Endothelial cell (in vitro differentiated cells): ENCODE measurements at regions not wholly inside any gene's neighbourhood (a gene's known extent, or its start where the extent isn't known, plus 50 kb on each side); places are given as distances from the start of the nearest gene placed in this dataset.

ENCODE experiments used
- DNase-seq: peaks from one replicate; pipeline ENCODE4 v3.0.0; 2021; ENCODE audit warnings: low spot score
- H3K27ac Mint-ChIP-seq: one replicate; pipeline ENCODE4 v1.8.0; 2021; ENCODE audit warnings: mixed read lengths, inconsistent platforms; ENCODE audit not compliant: unreplicated experiment
- H3K27me3 Mint-ChIP-seq: one replicate; pipeline ENCODE4 v1.8.0; 2021; ENCODE audit warnings: mild to moderate bottlenecking, moderate library complexity, mixed read lengths, inconsistent platforms; ENCODE audit not compliant: unreplicated experiment
- H3K36me3 Mint-ChIP-seq: one replicate; pipeline ENCODE4 v1.8.0; 2021; ENCODE audit warnings: mild to moderate bottlenecking, low read depth, mixed read lengths, inconsistent platforms; ENCODE audit not compliant: unreplicated experiment
- H3K4me1 Mint-ChIP-seq: one replicate; pipeline ENCODE4 v1.8.0; 2021; ENCODE audit warnings: mild to moderate bottlenecking, mixed read lengths, inconsistent platforms; ENCODE audit not compliant: unreplicated experiment
- H3K4me3 Mint-ChIP-seq: one replicate; pipeline ENCODE4 v1.8.0; 2021; ENCODE audit warnings: mild to moderate bottlenecking, mixed read lengths, inconsistent platforms; ENCODE audit not compliant: unreplicated experiment
- H3K9me3 Mint-ChIP-seq: one replicate; pipeline ENCODE4 v1.8.0; 2021; ENCODE audit warnings: mixed read lengths, inconsistent platforms; ENCODE audit not compliant: unreplicated experiment
- CTCF ChIP-seq: fragments of 200-600 bp; sonication (generic); IDR thresholded peaks from one replicate; pipeline ENCODE4 v1.5.0; 2021; ENCODE audit warnings: antibody characterized with exemption; ENCODE audit not compliant: unreplicated experiment

GRCh38 chr2:107215401-107216350 is 329.7 kb upstream of the ST6GAL2 start:
- Mint-ChIP-seq H3K9me3 (no peaks in the 10 kb centered on the region), H3K4me1 (no peaks in the 10 kb centered on the region), H3K27ac (no peak overlapping the region), H3K36me3 (no peaks in the 10 kb centered on the region), H3K27me3 (peaks cover 2% of the 10 kb centered on the region), H3K4me3 (no peak overlapping the region)
- DNase-seq: no peak
- TF ChIP-seq CTCF: no peak

GRCh38 chr2:107218208-107218607 is 332.2 kb upstream of the ST6GAL2 start:
- no peaks in the 10 kb centered on the region for H3K36me3 Mint-ChIP-seq
- no peaks in the 10 kb centered on the region for H3K4me1 Mint-ChIP-seq
- DNase-seq: no peak
- peaks cover 2% of the 10 kb centered on the region for H3K27me3 Mint-ChIP-seq
- no peak for TF ChIP-seq CTCF
- no peak overlapping the region for H3K4me3 Mint-ChIP-seq
- H3K27ac Mint-ChIP-seq: no peak overlapping the region
- H3K9me3 Mint-ChIP-seq: no peaks in the 10 kb centered on the region

- peaks cover 4% of the 10 kb centered on the region for H3K9me3 Mint-ChIP-seq
- no peak for TF ChIP-seq CTCF
- H3K27ac Mint-ChIP-seq: no peak overlapping the region
- peaks cover 2% of the 10 kb centered on the region for H3K27me3 Mint-ChIP-seq
- no peaks in the 10 kb centered on the region for H3K4me1 Mint-ChIP-seq
- no peak overlapping the region for H3K4me3 Mint-ChIP-seq
- no peaks in the 10 kb centered on the region for H3K36me3 Mint-ChIP-seq
- DNase-seq: no peak
Measured at GRCh38 chr2:107222466-107222865, 336.5 kb upstream of the ST6GAL2 start.

GRCh38 chr2:107235491-107236254 is 349.7 kb upstream of the ST6GAL2 start:
- H3K4me1 Mint-ChIP-seq: peaks cover 3% of the 10 kb centered on the region
- no peak for DNase-seq
- no peak for TF ChIP-seq CTCF
- no peaks in the 10 kb centered on the region for H3K9me3 Mint-ChIP-seq
- peaks cover 4% of the 10 kb centered on the region for H3K36me3 Mint-ChIP-seq
- H3K27ac Mint-ChIP-seq: no peak overlapping the region
- no peak overlapping the region for H3K4me3 Mint-ChIP-seq
- peaks cover 1% of the 10 kb centered on the region for H3K27me3 Mint-ChIP-seq
